ENCODE measurements at regions not wholly inside any gene's neighbourhood (a gene's known extent, or its start where the extent isn't known, plus 50 kb on each side); places are given as distances from the start of the nearest gene placed in this dataset.

GRCh38 chr3:22792533-22792932 is 410.6 kb upstream of the UBE2E2 start:
- no peak for ATAC-seq
- H3K4me3 ChIP-seq, result no peak overlapping the region
- no peak for TF ChIP-seq CTCF (IDR thresholded peaks at IDR 0.05)
- TF ChIP-seq POLR2A (IDR thresholded peaks at IDR 0.05), result no peak
- TF ChIP-seq EP300 (IDR thresholded peaks at IDR 0.05), result no peak
- no peak for TF ChIP-seq POLR2AphosphoS5 (IDR thresholded peaks at IDR 0.05)
- H3K36me3 ChIP-seq, result no peaks in the 10 kb centered on the region
- H3K27ac ChIP-seq, result no peak overlapping the region
- no peaks in the 10 kb centered on the region for H3K9me3 ChIP-seq
- 81 to 90% methylated on average over 4 of the region's 5 CpGs for WGBS, 2 donors (ENCODE audit: low coverage in 1 of 2)
- H3K27me3 ChIP-seq, result no peaks in the 10 kb centered on the region
- H3K4me1 ChIP-seq, result no peaks in the 10 kb centered on the region

DNA sequence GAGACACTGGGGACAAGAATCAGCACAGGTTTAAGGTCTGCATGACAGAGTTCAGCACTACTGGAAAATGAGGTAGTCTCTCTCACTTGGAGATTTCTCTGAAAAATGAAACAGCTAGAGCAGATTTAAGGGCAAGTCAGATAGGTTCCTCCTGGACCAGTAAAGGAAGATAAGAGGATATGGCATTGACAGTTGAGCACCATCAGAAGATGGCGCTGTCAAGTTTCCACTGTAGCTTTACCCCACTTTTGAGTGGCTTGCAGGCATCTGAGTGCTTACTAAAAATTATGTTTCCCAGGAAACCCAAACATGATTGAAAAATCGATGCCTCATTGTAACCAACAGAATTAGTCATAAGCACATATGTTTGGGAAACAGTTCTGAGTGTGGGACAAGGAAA is 407.2 kb upstream of the UBE2E2 start:
- H3K4me1 ChIP-seq, result no peaks in the 10 kb centered on the region
- H3K27ac ChIP-seq, result no peak overlapping the region
- H3K36me3 ChIP-seq, result no peaks in the 10 kb centered on the region
- no peak for ATAC-seq
- TF ChIP-seq POLR2A (IDR thresholded peaks at IDR 0.05) (no peak), POLR2AphosphoS5 (IDR thresholded peaks at IDR 0.05) (no peak), CTCF (IDR thresholded peaks at IDR 0.05) (no peak), EP300 (IDR thresholded peaks at IDR 0.05) (no peak)
- no peaks in the 10 kb centered on the region for H3K27me3 ChIP-seq
- WGBS, 2 donors (ENCODE audit: low coverage in 1 of 2), result 89 to 95% methylated on average over 2 of the region's 2 CpGs
- H3K9me3 ChIP-seq, result no peaks in the 10 kb centered on the region
- H3K4me3 ChIP-seq, result no peak overlapping the region

- H3K4me1 ChIP-seq, result no peaks in the 10 kb centered on the region
- no peak overlapping the region for H3K4me3 ChIP-seq
- H3K9me3 ChIP-seq, result no peaks in the 10 kb centered on the region
- no peak overlapping the region for H3K27ac ChIP-seq
- no peak for ATAC-seq
- H3K27me3 ChIP-seq, result no peaks in the 10 kb centered on the region
- 89 to 94% methylated on average over 3 of the region's 3 CpGs for whole genome bisulfite sequencing, 2 donors (ENCODE audit: low coverage in 1 of 2)
- TF ChIP-seq CTCF (IDR thresholded peaks at IDR 0.05) (no peak), POLR2AphosphoS5 (IDR thresholded peaks at IDR 0.05) (no peak), POLR2A (IDR thresholded peaks at IDR 0.05) (no peak), EP300 (IDR thresholded peaks at IDR 0.05) (no peak)
- H3K36me3 ChIP-seq, result no peaks in the 10 kb centered on the region
Observed at GRCh38 chr3:22798461-22798860, 404.7 kb upstream of the UBE2E2 start.

- TF ChIP-seq POLR2AphosphoS5 (IDR thresholded peaks at IDR 0.05) (no peak), CTCF (IDR thresholded peaks at IDR 0.05) (no peak), EP300 (IDR thresholded peaks at IDR 0.05) (no peak), POLR2A (IDR thresholded peaks at IDR 0.05) (no peak)
- Histone ChIP-seq H3K27ac (no peak overlapping the region), H3K4me3 (no peak overlapping the region), H3K9me3 (no peaks in the 10 kb centered on the region), H3K27me3 (no peaks in the 10 kb centered on the region), H3K4me1 (no peaks in the 10 kb centered on the region), H3K36me3 (no peaks in the 10 kb centered on the region)
- no peak for ATAC-seq
- 100% methylated on average over 1 of the region's 2 CpGs for WGBS, 2 donors (ENCODE audit: low coverage in 1 of 2)
Observed at GRCh38 chr3:22819209-22819608, 383.9 kb upstream of the UBE2E2 start.

GRCh38 chr3:22835041-22835440 is 368.1 kb upstream of the UBE2E2 start:
- Histone ChIP-seq H3K27ac (no peak overlapping the region), H3K27me3 (no peaks in the 10 kb centered on the region), H3K9me3 (no peaks in the 10 kb centered on the region), H3K36me3 (no peaks in the 10 kb centered on the region), H3K4me3 (no peak overlapping the region), H3K4me1 (no peaks in the 10 kb centered on the region)
- no peak for ATAC-seq
- WGBS, 2 donors (ENCODE audit: low coverage in 1 of 2), result 31 to 83% methylated on average over 1 to 2 of the region's 2 CpGs
- TF ChIP-seq POLR2AphosphoS5 (IDR thresholded peaks at IDR 0.05) (no peak), POLR2A (IDR thresholded peaks at IDR 0.05) (no peak), EP300 (IDR thresholded peaks at IDR 0.05) (no peak), CTCF (IDR thresholded peaks at IDR 0.05) (no peak)

Data from gastroesophageal sphincter (tissue), 4 donors.